SU-DHL-6 (cell line): ENCODE measurements at regions not wholly inside any gene's neighbourhood (a gene's known extent, or its start where the extent isn't known, plus 50 kb on each side); places are given as distances from the start of the nearest gene placed in this dataset.

Experiments
- H2AFZ ChIP-seq: fragments of 200-600 bp; sonication (generic); 2 replicates; pipeline ENCODE4 v1.6.1; 2014; ENCODE audit warnings: low read depth, mild to moderate bottlenecking, moderate library complexity, mixed read lengths, antibody characterized with exemption, low read length; ENCODE audit not compliant: severe bottlenecking
- H3F3A ChIP-seq: fragments of 200-600 bp; shearing (Covaris generic); 2 replicates; pipeline ENCODE4 v1.6.0; 2016; ENCODE audit warnings: antibody characterized with exemption, mild to moderate bottlenecking; ENCODE audit not compliant: insufficient read depth
- H3K27ac ChIP-seq: fragments of 200-600 bp; sonication (generic); 2 replicates; pipeline ENCODE4 v1.5.1; 2016; ENCODE audit warnings: low read depth, mild to moderate bottlenecking, low read length, moderate library complexity, mixed read lengths
- H3K27me3 ChIP-seq: fragments of 200-600 bp; sonication (generic), shearing (Covaris generic); 2 replicates; pipeline ENCODE4 v1.6.0; 2014; ENCODE audit warnings: mild to moderate bottlenecking, low read length
- H3K36me3 ChIP-seq: fragments of 200-600 bp; sonication (generic); 2 replicates; pipeline ENCODE4 v1.6.1; 2014; ENCODE audit warnings: mild to moderate bottlenecking, low read length, mixed read lengths
- H3K4me2 ChIP-seq: fragments of 300-600, 200-600 bp; shearing (Covaris generic), sonication (generic); 2 replicates; pipeline ENCODE4 v1.6.0; 2014; ENCODE audit warnings: low read length, low read depth, mild to moderate bottlenecking; ENCODE audit not compliant: poor library complexity, severe bottlenecking
- H3K4me3 ChIP-seq: fragments of 200-600 bp; sonication (generic); 2 replicates; pipeline ENCODE4 v1.5.1; 2014; ENCODE audit warnings: antibody characterized with exemption, low read length, mild to moderate bottlenecking, mixed read lengths; ENCODE audit not compliant: insufficient read depth, poor library complexity, severe bottlenecking
- H3K79me2 ChIP-seq: fragments of 200-600 bp; sonication (generic); 2 replicates; pipeline ENCODE4 v1.6.1; 2014; ENCODE audit warnings: mild to moderate bottlenecking, low read length, moderate library complexity; ENCODE audit not compliant: insufficient read depth
- H3K9ac ChIP-seq: fragments of 200-600 bp; sonication (generic); 2 replicates; pipeline ENCODE4 v1.7.0; 2014; ENCODE audit warnings: mild to moderate bottlenecking, low read length
- H3K9me2 ChIP-seq: fragments of 200-600 bp; sonication (generic); replicated peaks from 2 replicates; pipeline ENCODE4 v1.6.1; 2014; ENCODE audit warnings: low read length; ENCODE audit not compliant: insufficient read depth
- H3K9me3 ChIP-seq: fragments of 200-600 bp; sonication (generic); 2 replicates; pipeline ENCODE4 v1.6.1; 2014; ENCODE audit warnings: low read length, mixed read lengths; ENCODE audit not compliant: insufficient read depth
- H4K20me1 ChIP-seq: fragments of 200-600 bp; sonication (generic); 2 replicates; pipeline ENCODE4 v1.6.1; 2014; ENCODE audit warnings: low read depth, mild to moderate bottlenecking, antibody characterized with exemption, low read length, moderate library complexity, mixed read lengths
- EZH2phosphoT487 ChIP-seq: fragments of 200-600 bp; sonication (generic), shearing (Covaris generic); conservative IDR thresholded peaks from 2 replicates; pipeline ENCODE4 v1.6.1; 2018; ENCODE audit warnings: mild to moderate bottlenecking, antibody characterized with exemption, low read length, moderate library complexity, mixed read lengths
- TF ChIP-seq, protein P1 (sequence below): fragments of 200-600 bp; sonication (generic); IDR thresholded peaks from one replicate; pipeline ENCODE4 v1.5.1; 2017; ENCODE audit warnings: antibody characterized with exemption, mild to moderate bottlenecking, low read length, moderate library complexity; ENCODE audit not compliant: insufficient read depth, poor library complexity, severe bottlenecking

DNA sequence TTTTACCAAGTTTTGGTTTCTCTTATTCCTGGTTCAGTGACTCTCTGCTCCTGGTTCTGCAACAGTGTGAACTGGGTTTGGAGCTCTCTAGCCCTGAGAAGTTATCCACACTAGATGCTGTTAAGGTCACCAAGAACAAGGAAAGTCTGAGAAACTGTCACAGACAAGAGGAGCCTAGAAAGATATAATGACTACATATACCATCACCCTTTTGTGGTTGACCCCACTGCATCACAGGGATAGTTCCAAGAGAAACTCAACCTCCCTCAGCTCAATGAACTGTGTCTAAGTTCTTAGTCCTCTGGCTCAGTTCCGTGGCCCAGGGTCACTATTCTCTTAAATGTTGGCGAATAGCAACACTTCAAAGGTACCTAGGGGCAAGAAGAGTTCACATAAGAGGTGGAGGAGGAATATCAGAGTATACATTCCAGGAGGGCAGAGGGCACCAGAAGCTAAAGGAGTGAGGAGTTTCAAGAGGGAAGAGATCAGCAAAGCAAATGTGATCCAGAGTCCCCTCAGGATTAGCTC lies 171.5 kb downstream of the BUB3 start:
- no peak overlapping the region for H3K4me3 ChIP-seq
- H3K9me3 ChIP-seq = no peaks in the 10 kb centered on the region
- H3K79me2 ChIP-seq = no peaks in the 10 kb centered on the region
- H3K9ac ChIP-seq = no peak overlapping the region
- no peaks in the 10 kb centered on the region for H3K9me2 ChIP-seq
- TF ChIP-seq EZH2phosphoT487 = no peak
- TF ChIP-seq, protein P1, sequence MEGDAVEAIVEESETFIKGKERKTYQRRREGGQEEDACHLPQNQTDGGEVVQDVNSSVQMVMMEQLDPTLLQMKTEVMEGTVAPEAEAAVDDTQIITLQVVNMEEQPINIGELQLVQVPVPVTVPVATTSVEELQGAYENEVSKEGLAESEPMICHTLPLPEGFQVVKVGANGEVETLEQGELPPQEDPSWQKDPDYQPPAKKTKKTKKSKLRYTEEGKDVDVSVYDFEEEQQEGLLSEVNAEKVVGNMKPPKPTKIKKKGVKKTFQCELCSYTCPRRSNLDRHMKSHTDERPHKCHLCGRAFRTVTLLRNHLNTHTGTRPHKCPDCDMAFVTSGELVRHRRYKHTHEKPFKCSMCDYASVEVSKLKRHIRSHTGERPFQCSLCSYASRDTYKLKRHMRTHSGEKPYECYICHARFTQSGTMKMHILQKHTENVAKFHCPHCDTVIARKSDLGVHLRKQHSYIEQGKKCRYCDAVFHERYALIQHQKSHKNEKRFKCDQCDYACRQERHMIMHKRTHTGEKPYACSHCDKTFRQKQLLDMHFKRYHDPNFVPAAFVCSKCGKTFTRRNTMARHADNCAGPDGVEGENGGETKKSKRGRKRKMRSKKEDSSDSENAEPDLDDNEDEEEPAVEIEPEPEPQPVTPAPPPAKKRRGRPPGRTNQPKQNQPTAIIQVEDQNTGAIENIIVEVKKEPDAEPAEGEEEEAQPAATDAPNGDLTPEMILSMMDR = no peak
- no peak overlapping the region for H3K27ac ChIP-seq
- H4K20me1 ChIP-seq = no peaks in the 10 kb centered on the region
- no peak overlapping the region for H2AFZ ChIP-seq
- H3K36me3 ChIP-seq = no peaks in the 10 kb centered on the region
- H3F3A ChIP-seq = no peaks in the 10 kb centered on the region
- H3K27me3 ChIP-seq = no peaks in the 10 kb centered on the region
- no peak overlapping the region for H3K4me2 ChIP-seq

DNA sequence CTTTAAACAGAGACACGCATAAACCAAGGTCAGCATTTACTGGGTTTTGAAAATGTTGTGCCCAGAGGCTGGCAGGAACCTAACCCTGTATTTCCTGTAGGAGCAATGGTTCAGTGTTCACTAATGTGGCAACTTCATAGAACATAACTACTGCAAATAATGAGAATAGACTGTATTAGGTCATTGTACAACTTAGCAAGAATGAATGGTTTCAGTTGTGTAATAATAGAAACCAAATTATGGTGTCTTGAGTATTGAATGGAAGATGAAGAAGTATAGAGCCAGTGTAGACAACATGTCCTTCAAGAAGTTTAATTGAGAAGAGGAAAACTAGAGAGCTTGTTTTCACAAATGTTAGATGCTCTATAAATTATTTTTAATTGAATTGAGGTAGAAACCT lies 172.5 kb downstream of the BUB3 start:
- Histone ChIP-seq H3K27me3 (no peaks in the 10 kb centered on the region), H3K9ac (no peak overlapping the region), H3K36me3 (no peaks in the 10 kb centered on the region), H3K9me3 (no peaks in the 10 kb centered on the region), H2AFZ (no peak overlapping the region), H3F3A (no peaks in the 10 kb centered on the region), H3K27ac (no peak overlapping the region), H4K20me1 (no peaks in the 10 kb centered on the region), H3K79me2 (no peaks in the 10 kb centered on the region), H3K9me2 (no peaks in the 10 kb centered on the region), H3K4me3 (no peak overlapping the region), H3K4me2 (no peak overlapping the region)
- TF ChIP-seq, protein P1 = no peak
- no peak for TF ChIP-seq EZH2phosphoT487

DNA sequence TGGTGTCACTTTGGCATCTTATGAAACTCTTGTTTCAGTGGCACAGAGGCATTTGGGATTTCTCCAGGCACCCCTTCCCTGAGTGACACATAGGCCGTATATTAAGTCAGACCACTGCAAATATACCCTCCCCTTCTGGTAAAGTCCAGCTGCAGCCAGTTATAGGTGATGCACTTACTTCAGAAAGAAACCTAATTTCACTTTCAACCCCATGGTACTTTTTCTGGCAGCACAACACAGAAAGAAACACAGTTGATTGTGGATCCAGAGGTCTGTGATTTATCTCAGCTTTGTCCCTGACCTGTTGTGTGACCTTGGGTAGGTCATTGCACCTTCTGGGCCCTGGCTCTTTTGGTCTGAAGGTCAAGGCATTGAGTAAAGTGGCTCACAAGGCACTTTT lies 173.2 kb downstream of the BUB3 start:
- H3K4me2 ChIP-seq = no peak overlapping the region
- no peaks in the 10 kb centered on the region for H3K27me3 ChIP-seq
- H4K20me1 ChIP-seq = no peaks in the 10 kb centered on the region
- no peaks in the 10 kb centered on the region for H3K79me2 ChIP-seq
- no peak overlapping the region for H3K27ac ChIP-seq
- H3F3A ChIP-seq = no peaks in the 10 kb centered on the region
- no peaks in the 10 kb centered on the region for H3K9me2 ChIP-seq
- no peaks in the 10 kb centered on the region for H3K36me3 ChIP-seq
- no peak overlapping the region for H3K9ac ChIP-seq
- TF ChIP-seq EZH2phosphoT487 = no peak
- TF ChIP-seq, protein P1 = no peak
- H2AFZ ChIP-seq = no peak overlapping the region
- no peak overlapping the region for H3K4me3 ChIP-seq
- no peaks in the 10 kb centered on the region for H3K9me3 ChIP-seq

DNA sequence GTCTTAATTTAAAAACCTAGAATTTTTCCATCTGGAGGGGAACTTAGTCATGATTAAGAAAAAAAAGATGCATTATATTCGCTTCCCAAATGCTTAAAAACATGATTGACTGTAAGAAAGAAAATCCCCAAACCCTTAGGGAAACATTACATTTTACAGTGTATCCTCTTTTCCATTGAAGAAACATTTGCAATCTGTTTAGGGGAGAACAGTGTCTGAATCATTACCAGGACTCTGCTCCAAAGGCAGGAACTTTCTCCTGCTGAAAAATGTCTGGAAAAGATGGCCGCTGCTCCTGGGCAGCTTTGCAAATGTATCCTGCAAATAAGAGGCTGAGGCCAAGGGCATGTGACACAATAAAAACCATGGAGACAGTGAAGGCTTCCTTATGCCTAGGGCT lies 173.7 kb downstream of the BUB3 start:
- Histone ChIP-seq H3K9ac (no peak overlapping the region), H3K27ac (no peak overlapping the region), H3K79me2 (no peaks in the 10 kb centered on the region), H3K4me3 (no peak overlapping the region), H3K9me2 (no peaks in the 10 kb centered on the region), H2AFZ (no peak overlapping the region), H3K27me3 (no peaks in the 10 kb centered on the region), H4K20me1 (no peaks in the 10 kb centered on the region), H3K9me3 (no peaks in the 10 kb centered on the region), H3K4me2 (no peak overlapping the region), H3F3A (no peaks in the 10 kb centered on the region), H3K36me3 (no peaks in the 10 kb centered on the region)
- TF ChIP-seq EZH2phosphoT487 = no peak
- TF ChIP-seq, protein P1 = no peak
